IMR-90 (cell line): ENCODE measurements at regions not wholly inside any gene's neighbourhood (a gene's known extent, or its start where the extent isn't known, plus 50 kb on each side); places are given as distances from the start of the nearest gene placed in this dataset.

Experiments
- ATAC-seq: fragments of 200-7000 bp; cut with Tn5 transposase; 2 replicates; pipeline ENCODE4 v1.9.1; 2020; ENCODE audit warnings: low read depth, mild to moderate bottlenecking, moderate library complexity
- BruUV-seq: library from RNA; stranded (reverse); fragments of 400-500 nt; replicated peaks from 2 replicates; lab custom pipeline; 2021; lab: Mats Ljungman, UMichigan
- CTCF ChIA-PET: fragments of 300-600 bp; formaldehyde crosslinking; extraction: SDS; loops from one replicate; lab custom pipeline; 2021; ENCODE audit warnings: antibody characterized with exemption; lab: Yijun Ruan, JAX
- POLR2A ChIA-PET: fragments of 300-600 bp; sonication (Branson Sonifier 250); formaldehyde crosslinking; loops from one replicate; lab custom pipeline; 2022; ENCODE audit warnings: antibody characterized with exemption; ENCODE audit not compliant: unreplicated experiment; lab: Charles Lee
- DNase-seq: peaks from one replicate; pipeline ENCODE4 v3.0.0; 2013
- H2AFZ ChIP-seq: replicated peaks from 2 replicates; pipeline ENCODE3; 2013; ENCODE audit warnings: low read length, mild to moderate bottlenecking; ENCODE audit not compliant: poor library complexity
- H2AK5ac ChIP-seq: 2 replicates; pipeline ENCODE4 v1.6.1; 2013; ENCODE audit warnings: low read depth, low read length, inconsistent platforms
- H2AK9ac ChIP-seq: replicated peaks from 2 replicates; pipeline ENCODE3; 2013; ENCODE audit warnings: mild to moderate bottlenecking, low read depth, low read length, moderate library complexity; ENCODE audit not compliant: poor library complexity
- H2BK120ac ChIP-seq: 2 replicates; pipeline ENCODE4 v1.6.1; 2013; ENCODE audit warnings: low read depth, low read length, inconsistent platforms
- H2BK15ac ChIP-seq: 3 replicates; pipeline ENCODE4 v1.6.1; 2013; ENCODE audit warnings: low read depth, low read length, inconsistent platforms
- H2BK20ac ChIP-seq: 2 replicates; pipeline ENCODE4 v1.6.1; 2013; ENCODE audit warnings: low read depth, mild to moderate bottlenecking, inconsistent platforms, low read length, moderate library complexity
- H2BK5ac ChIP-seq: 2 replicates; pipeline ENCODE4 v1.6.1; 2013; ENCODE audit warnings: mild to moderate bottlenecking, low read depth, low read length, inconsistent platforms; ENCODE audit not compliant: poor library complexity, severe bottlenecking
- H3K14ac ChIP-seq: replicated peaks from 2 replicates; pipeline ENCODE4 v1.6.1; 2013; ENCODE audit warnings: low read depth, low read length, inconsistent platforms
- H3K18ac ChIP-seq: 2 replicates; pipeline ENCODE4 v1.6.1; 2013; ENCODE audit warnings: low read depth, low read length, control low read depth
- H3K23ac ChIP-seq: 2 replicates; pipeline ENCODE4 v1.6.1; 2013; ENCODE audit warnings: low read depth, low read length, inconsistent platforms
- H3K27ac ChIP-seq: 2 replicates; pipeline ENCODE4 v1.5.1; 2013; ENCODE audit warnings: mild to moderate bottlenecking, control low read depth, low read length; ENCODE audit not compliant: insufficient read depth
- H3K27me3 ChIP-seq: 2 replicates; pipeline ENCODE4 v1.6.1; 2013; ENCODE audit warnings: low read length; ENCODE audit not compliant: control insufficient read depth, insufficient read depth
- H3K36me3 ChIP-seq: 2 replicates; pipeline ENCODE4 v1.6.1; 2013; ENCODE audit warnings: low read length, mixed read lengths; ENCODE audit not compliant: control insufficient read depth, insufficient read depth
- H3K4ac ChIP-seq: 2 replicates; pipeline ENCODE4 v1.6.1; 2013; ENCODE audit warnings: low read depth, low read length, inconsistent platforms
- H3K4me1 ChIP-seq: 2 replicates; pipeline ENCODE4 v1.6.1; 2013; ENCODE audit warnings: low read length, mixed read lengths; ENCODE audit not compliant: control insufficient read depth, insufficient read depth
- H3K4me2 ChIP-seq: 2 replicates; pipeline ENCODE4 v1.6.1; 2013; ENCODE audit warnings: low read depth, mild to moderate bottlenecking, control low read depth, low read length, moderate library complexity
- H3K4me3 ChIP-seq: 2 replicates; pipeline ENCODE4 v1.5.1; 2013; ENCODE audit warnings: low read depth, mild to moderate bottlenecking, control low read depth, low read length, moderate library complexity; ENCODE audit not compliant: insufficient read depth
- H3K56ac ChIP-seq: 2 replicates; pipeline ENCODE4 v1.6.1; 2013; ENCODE audit warnings: low read length, inconsistent platforms; ENCODE audit not compliant: insufficient read depth; ENCODE audit errors: extremely low read depth
- H3K79me1 ChIP-seq, 2 experiments: 2 replicates each; pipeline ENCODE4 v1.6.1; 2013; ENCODE audit warnings: low read length in 2 of 2, inconsistent platforms in 1 of 2, low read depth in 1 of 2
- H3K9ac ChIP-seq: 2 replicates; pipeline ENCODE4 v1.6.1; 2013; ENCODE audit warnings: low read depth, low read length, control low read depth
- H3K9me1 ChIP-seq: 2 replicates; pipeline ENCODE4 v1.6.1; 2013; ENCODE audit warnings: low read length, inconsistent platforms; ENCODE audit not compliant: insufficient read depth
- H3K9me3 ChIP-seq: 2 replicates; pipeline ENCODE4 v1.6.1; 2013; ENCODE audit warnings: low read length; ENCODE audit not compliant: control insufficient read depth, insufficient read depth
- H4K20me1 ChIP-seq: 2 replicates; pipeline ENCODE4 v1.6.1; 2013; ENCODE audit warnings: low read length, inconsistent platforms; ENCODE audit not compliant: insufficient read depth
- H4K5ac ChIP-seq: 2 replicates; pipeline ENCODE4 v1.6.1; 2013; ENCODE audit warnings: mild to moderate bottlenecking, low read depth, low read length, control low read depth
- H4K8ac ChIP-seq, 2 experiments: 2 replicates each; pipeline ENCODE4 v1.6.1; 2013; ENCODE audit warnings: low read depth in 2 of 2, low read length in 2 of 2, control low read depth in 1 of 2, inconsistent platforms in 1 of 2
- H4K91ac ChIP-seq: 2 replicates; pipeline ENCODE4 v1.6.1; 2013; ENCODE audit warnings: low read depth, low read length, inconsistent platforms; ENCODE audit not compliant: insufficient read depth
- BHLHE40 ChIP-seq: fragments of 150-350 bp; IDR thresholded peaks from 2 replicates; pipeline ENCODE4 v1.6.1; 2016; ENCODE audit warnings: mild to moderate bottlenecking, low read depth, low read length
- CEBPB ChIP-seq: IDR thresholded peaks from 2 replicates; pipeline ENCODE4 v1.6.1; 2012; ENCODE audit warnings: low read depth, low read length, improper control_type of control experiment
- CHD1 ChIP-seq: IDR thresholded peaks from 2 replicates; pipeline ENCODE4 v1.6.1; 2012; ENCODE audit warnings: low read depth, low read length, improper control_type of control experiment
- ELK1 ChIP-seq: fragments of 150-350 bp; IDR thresholded peaks from 2 replicates; pipeline ENCODE4 v1.6.1; 2016; ENCODE audit warnings: low read depth, mild to moderate bottlenecking, low read length, moderate library complexity, borderline replicate concordance
- FOS ChIP-seq: fragments of 150-350 bp; IDR thresholded peaks from 2 replicates; pipeline ENCODE4 v1.6.1; 2016; ENCODE audit warnings: low read depth, low read length
- MAFK ChIP-seq: IDR thresholded peaks from 2 replicates; pipeline ENCODE4 v1.6.1; 2012; ENCODE audit warnings: low read depth, low read length, improper control_type of control experiment
- MXI1 ChIP-seq: IDR thresholded peaks from 2 replicates; pipeline ENCODE4 v1.6.1; 2012; ENCODE audit warnings: low read depth, mild to moderate bottlenecking, low read length, moderate library complexity, borderline replicate concordance
- NFE2L2 ChIP-seq: fragments of 150-350 bp; IDR thresholded peaks from 2 replicates; pipeline ENCODE4 v1.6.1; 2016; ENCODE audit warnings: low read depth, mild to moderate bottlenecking, low read length
- POLR2A ChIP-seq: IDR thresholded peaks from 2 replicates; pipeline ENCODE4 v1.6.1; 2012; ENCODE audit warnings: mild to moderate bottlenecking, low read depth, low read length
- RAD21 ChIP-seq: IDR thresholded peaks from 2 replicates; pipeline ENCODE4 v1.6.1; 2012; ENCODE audit warnings: low read length, improper control_type of control experiment
- RCOR1 ChIP-seq: IDR thresholded peaks from 2 replicates; pipeline ENCODE4 v1.6.1; 2012; ENCODE audit warnings: mild to moderate bottlenecking, low read length, improper control_type of control experiment; ENCODE audit not compliant: insufficient replicate concordance
- RFX5 ChIP-seq: IDR thresholded peaks from 2 replicates; pipeline ENCODE4 v1.8.0; 2012; ENCODE audit warnings: low read depth, mild to moderate bottlenecking, low read length, moderate library complexity
- SMC3 ChIP-seq: fragments of 150-350 bp; IDR thresholded peaks from 2 replicates; pipeline ENCODE4 v1.6.1; 2016; ENCODE audit warnings: low read depth, mild to moderate bottlenecking, antibody characterized with exemption, low read length, moderate library complexity
- USF2 ChIP-seq: fragments of 150-350 bp; IDR thresholded peaks from 2 replicates; pipeline ENCODE4 v1.6.1; 2017; ENCODE audit warnings: mild to moderate bottlenecking, antibody characterized with exemption, low read length, low read depth
- WGBS, 2 experiments: methylation state at CpG; one replicate each; pipeline versions ENCODE4 v1.1.5 to v1.1.7; 2013; ENCODE audit warnings: missing lambda C conversion rate in 2 of 2; ENCODE audit not compliant: insufficient read length in 1 of 2; ENCODE audit errors: extremely low coverage in 2 of 2; 5-methylcytosine and 5-hydroxymethylcytosine counted together
- dilution Hi-C: fragments of 300-500 bp; cut with HindIII; formaldehyde crosslinking; loops from one replicate; pipeline ENCODE4 v1.14.3; 2018; ENCODE audit warnings: low sequenced_read_pairs; ENCODE audit not compliant: unreplicated experiment
- in situ Hi-C: fragments of 300-500 bp; cut with MboI; formaldehyde crosslinking; loops from 3 replicates; pipeline ENCODE4 v1.14.3; 2019; ENCODE audit warnings: low sequenced_read_pairs, inconsistent platforms, mixed read lengths
- intact Hi-C: fragments of 100-400 bp; cut with micrococcal nuclease; formaldehyde crosslinking; loops from 2 replicates; pipeline ENCODE4 v1.10.0; 2022
- TF ChIP-seq, protein P1 (sequence below): conservative IDR thresholded peaks from 2 replicates; pipeline ENCODE4 v1.5.1; 2012; ENCODE audit warnings: mild to moderate bottlenecking, low read depth, low read length, improper control_type of control experiment

DNA sequence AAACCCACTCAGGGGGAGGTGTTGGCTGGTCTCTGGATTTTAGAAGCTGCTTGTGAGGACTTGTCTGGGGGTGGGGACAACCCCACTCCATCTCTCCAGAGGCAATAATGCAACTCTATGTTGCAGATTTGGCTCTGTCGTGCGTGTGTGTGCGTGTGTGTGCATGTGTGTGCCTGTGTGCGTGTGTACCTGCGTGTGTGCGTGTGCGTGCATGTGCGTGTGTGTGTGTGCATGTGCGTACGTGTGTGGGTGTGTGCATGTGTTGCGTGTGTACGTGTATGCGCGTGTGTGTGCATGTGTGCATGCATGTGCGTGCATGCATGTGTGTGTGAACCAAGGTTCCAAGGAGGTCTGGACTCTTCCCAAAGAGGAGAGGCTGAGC, 120.4 kb upstream of the LHX1 start:
- DNase-seq (no peak), ATAC-seq (no peak)
- Histone ChIP-seq H2BK15ac (no peak overlapping the region), H3K9ac (no peak overlapping the region), H3K18ac (no peak overlapping the region), H3K27me3 (peaks cover 56% of the 10 kb centered on the region), H3K27ac (no peak overlapping the region), H3K23ac (no peak overlapping the region), H4K5ac (no peak overlapping the region), H2AFZ (peak overlapping the region; percentile 49), H3K36me3 (no peaks in the 10 kb centered on the region), H3K9me1 (no peaks in the 10 kb centered on the region), H4K91ac (no peak overlapping the region), H4K20me1 (no peaks in the 10 kb centered on the region), H3K4me1 (no peaks in the 10 kb centered on the region), H3K14ac (no peak overlapping the region), H2BK5ac (no peak overlapping the region), H3K4ac (no peak overlapping the region), H2BK20ac (no peak overlapping the region), H2BK120ac (no peak overlapping the region), H3K79me1 (no peaks in the 10 kb centered on the region), H3K4me3 (no peak overlapping the region), H3K9me3 (no peaks in the 10 kb centered on the region), H3K56ac (no peak overlapping the region), H4K8ac (no peak overlapping the region), H2AK5ac (no peak overlapping the region), H2AK9ac (no peak overlapping the region), H3K4me2 (no peak overlapping the region)
- WGBS, 2 experiments: 80% methylated on average over 3 of the region's 15 CpGs; no CpG with 5 or more reads in 1 of the 2 experiments
- intact Hi-C loops: no loop called here
- CTCF ChIA-PET: no interaction called here
- POLR2A ChIA-PET: no interaction called here
- TF ChIP-seq POLR2A: no peak
- TF ChIP-seq CEBPB: no peak
- no peak for TF ChIP-seq CHD1
- TF ChIP-seq RFX5: no peak
- TF ChIP-seq RAD21: no peak
- TF ChIP-seq, protein P1, sequence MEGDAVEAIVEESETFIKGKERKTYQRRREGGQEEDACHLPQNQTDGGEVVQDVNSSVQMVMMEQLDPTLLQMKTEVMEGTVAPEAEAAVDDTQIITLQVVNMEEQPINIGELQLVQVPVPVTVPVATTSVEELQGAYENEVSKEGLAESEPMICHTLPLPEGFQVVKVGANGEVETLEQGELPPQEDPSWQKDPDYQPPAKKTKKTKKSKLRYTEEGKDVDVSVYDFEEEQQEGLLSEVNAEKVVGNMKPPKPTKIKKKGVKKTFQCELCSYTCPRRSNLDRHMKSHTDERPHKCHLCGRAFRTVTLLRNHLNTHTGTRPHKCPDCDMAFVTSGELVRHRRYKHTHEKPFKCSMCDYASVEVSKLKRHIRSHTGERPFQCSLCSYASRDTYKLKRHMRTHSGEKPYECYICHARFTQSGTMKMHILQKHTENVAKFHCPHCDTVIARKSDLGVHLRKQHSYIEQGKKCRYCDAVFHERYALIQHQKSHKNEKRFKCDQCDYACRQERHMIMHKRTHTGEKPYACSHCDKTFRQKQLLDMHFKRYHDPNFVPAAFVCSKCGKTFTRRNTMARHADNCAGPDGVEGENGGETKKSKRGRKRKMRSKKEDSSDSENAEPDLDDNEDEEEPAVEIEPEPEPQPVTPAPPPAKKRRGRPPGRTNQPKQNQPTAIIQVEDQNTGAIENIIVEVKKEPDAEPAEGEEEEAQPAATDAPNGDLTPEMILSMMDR: no peak
- TF ChIP-seq NFE2L2: no peak
- TF ChIP-seq SMC3: no peak
- no peak for TF ChIP-seq RCOR1
- no peak for TF ChIP-seq MAFK
- TF ChIP-seq MXI1: no peak
- no peak for TF ChIP-seq BHLHE40
- TF ChIP-seq FOS: no peak
- no peak for TF ChIP-seq USF2
- TF ChIP-seq ELK1: no peak
- BruUV-seq: no TSS peak
- dilution Hi-C loops: no loop called here
- in situ Hi-C loops: no loop called here
